H1 (cell line): ENCODE measurements at regions not wholly inside any gene's neighbourhood (a gene's known extent, or its start where the extent isn't known, plus 50 kb on each side); places are given as distances from the start of the nearest gene placed in this dataset.
A peak's percentile ranks its signal among the peaks of the same experiment; 100 is the strongest.

Source experiments
- CTCF ChIA-PET: fragments of 300-600 bp; sonication (Branson Sonifier 250); formaldehyde crosslinking; loops from one replicate; lab custom pipeline; 2021; ENCODE audit not compliant: partially characterized antibody; lab: Charles Lee
- POLR2A ChIA-PET: fragments of 300-600 bp; sonication (Branson Sonifier 250); formaldehyde crosslinking; loops from one replicate; lab custom pipeline; 2021; ENCODE audit warnings: inconsistent platforms; ENCODE audit not compliant: partially characterized antibody; lab: Charles Lee
- DNase-seq, 2 experiments: peaks; one replicate each; pipeline versions ENCODE4 v3.0.0 to v3.0.0-alpha.2; 2010 to 2022; ENCODE audit warnings: low spot score in 2 of 2, low read depth in 1 of 2, mixed read lengths in 1 of 2
- FAIRE-seq: peaks from 2 replicates; lab custom pipeline; 2011; peaks lifted over from hg19 to GRCh38; lab: Jason Lieb, UNC
- H2AFZ ChIP-seq: 2 replicates; pipeline ENCODE4 v1.8.1; 2012; ENCODE audit warnings: low read length, inconsistent platforms
- H2AK5ac ChIP-seq: 2 replicates; pipeline ENCODE4 v1.6.1; 2013; ENCODE audit warnings: low read depth, low read length
- H2BK120ac ChIP-seq: replicated peaks from 2 replicates; pipeline ENCODE3; 2013; ENCODE audit warnings: low read depth, low read length, inconsistent platforms
- H2BK12ac ChIP-seq: 2 replicates; pipeline ENCODE4 v1.6.1; 2013; ENCODE audit warnings: low read depth, low read length
- H2BK15ac ChIP-seq: 2 replicates; pipeline ENCODE4 v1.6.1; 2013; ENCODE audit warnings: low read length
- H2BK20ac ChIP-seq: 2 replicates; pipeline ENCODE4 v1.6.1; 2013; ENCODE audit warnings: low read length
- H2BK5ac ChIP-seq: 2 replicates; pipeline ENCODE4 v1.6.1; 2013; ENCODE audit warnings: low read depth, low read length
- H3K14ac ChIP-seq: 2 replicates; pipeline ENCODE4 v1.6.1; 2013; ENCODE audit warnings: inconsistent platforms; ENCODE audit not compliant: insufficient read length
- H3K18ac ChIP-seq: 2 replicates; pipeline ENCODE4 v1.6.1; 2013; ENCODE audit warnings: low read length; ENCODE audit errors: extremely low read depth
- H3K23ac ChIP-seq: 2 replicates; pipeline ENCODE4 v1.6.1; 2013; ENCODE audit warnings: inconsistent platforms; ENCODE audit not compliant: insufficient read length
- H3K23me2 ChIP-seq: 2 replicates; pipeline ENCODE4 v1.6.1; 2013; ENCODE audit warnings: low read depth, low read length
- H3K27ac ChIP-seq: 2 replicates; pipeline ENCODE4 v1.6.1; 2011; ENCODE audit warnings: low read depth, low read length, inconsistent platforms
- H3K27me3 ChIP-seq, 4 experiments: replicated peaks in 1 of 4; 1 replicate in 1 of 4; 2 replicates in 3 of 4; pipeline versions ENCODE4 v1.6.1 to v1.8.1; 2011 to 2013; ENCODE audit warnings: low read length in 3 of 4, mild to moderate bottlenecking in 3 of 4, inconsistent platforms in 2 of 4, mixed read lengths in 2 of 4, moderate library complexity in 1 of 4; ENCODE audit not compliant: control insufficient read depth in 3 of 4, insufficient read depth in 3 of 4; ENCODE audit errors: extremely low read depth in 1 of 4
- H3K36me3 ChIP-seq, 4 experiments: 2 replicates each; pipeline versions ENCODE4 v1.6.1 to v1.8.1; 2011 to 2013; ENCODE audit warnings: mild to moderate bottlenecking in 4 of 4, low read length in 3 of 4, moderate library complexity in 2 of 4, control low read depth in 1 of 4, inconsistent platforms in 1 of 4; ENCODE audit not compliant: insufficient read depth in 4 of 4, control insufficient read depth in 2 of 4
- H3K4ac ChIP-seq: replicated peaks from 2 replicates; pipeline ENCODE3; 2013; ENCODE audit warnings: low read length, low read depth, mixed read lengths, inconsistent platforms; ENCODE audit not compliant: insufficient read length
- H3K4me1 ChIP-seq, 4 experiments: replicated peaks in 1 of 4; 1 replicate in 1 of 4; 2 replicates in 3 of 4; pipeline versions ENCODE4 v1.6.1 to v1.8.1; 2011 to 2013; ENCODE audit warnings: low read length in 3 of 4, inconsistent platforms in 2 of 4, mixed read lengths in 1 of 4; ENCODE audit not compliant: insufficient read depth in 4 of 4, control insufficient read depth in 3 of 4
- H3K4me2 ChIP-seq, 2 experiments: 2 replicates each; pipeline versions ENCODE4 v1.6.1 to v1.8.1; 2011 to 2013; ENCODE audit warnings: low read depth in 2 of 2, low read length in 2 of 2, control low read depth in 1 of 2, inconsistent platforms in 1 of 2, mild to moderate bottlenecking in 1 of 2; ENCODE audit not compliant: insufficient read depth in 1 of 2
- H3K4me3 ChIP-seq, 4 experiments: fragments of 200-600, 300-600 bp in 1 of 4; sonication (generic), shearing (Covaris generic), sonication (Bioruptor Twin) in 1 of 4; 2 replicates each; pipeline versions ENCODE4 v1.5.1 to v1.8.1; 2011 to 2016; ENCODE audit warnings: low read length in 4 of 4, low read depth in 3 of 4, control low read depth in 2 of 4, inconsistent platforms in 2 of 4, mild to moderate bottlenecking in 2 of 4, mixed read lengths in 1 of 4, moderate library complexity in 1 of 4; ENCODE audit not compliant: insufficient read depth in 2 of 4; ENCODE audit errors: extremely low read depth in 1 of 4
- H3K56ac ChIP-seq: replicated peaks from 2 replicates; pipeline ENCODE3; 2013; ENCODE audit warnings: low read depth, mild to moderate bottlenecking, mixed read lengths, low read length, inconsistent platforms; ENCODE audit not compliant: insufficient read length
- H3K79me1 ChIP-seq: 2 replicates; pipeline ENCODE4 v1.6.1; 2013; ENCODE audit warnings: low read depth, low read length, control low read depth
- H3K79me2 ChIP-seq, 2 experiments: 2 replicates each; pipeline versions ENCODE4 v1.6.1 to v1.8.1; 2012 to 2013; ENCODE audit warnings: low read length in 2 of 2, mild to moderate bottlenecking in 2 of 2, inconsistent platforms in 1 of 2; ENCODE audit not compliant: insufficient read depth in 2 of 2, control insufficient read depth in 1 of 2
- H3K9ac ChIP-seq, 4 experiments: replicated peaks in 1 of 4; 1 replicate in 1 of 4; 2 replicates in 3 of 4; pipeline versions ENCODE4 v1.6.1 to v1.8.1; 2011 to 2013; ENCODE audit warnings: low read depth in 3 of 4, low read length in 3 of 4, control low read depth in 2 of 4, mild to moderate bottlenecking in 2 of 4, moderate library complexity in 2 of 4, inconsistent platforms in 1 of 4; ENCODE audit errors: extremely low read depth in 1 of 4
- H3K9me3 ChIP-seq, 2 experiments: 2 replicates each; pipeline versions ENCODE4 v1.6.1 to v1.8.1; 2012 to 2013; ENCODE audit warnings: mild to moderate bottlenecking in 2 of 2, moderate library complexity in 2 of 2, control low read depth in 1 of 2, inconsistent platforms in 1 of 2, low read depth in 1 of 2, low read length in 1 of 2, mixed read lengths in 1 of 2; ENCODE audit not compliant: insufficient read depth in 2 of 2
- H4K20me1 ChIP-seq, 2 experiments: replicated peaks in 1 of 2; 2 replicates each; pipeline versions ENCODE3 to v1.8.1; 2011 to 2013; ENCODE audit warnings: inconsistent platforms in 2 of 2, low read length in 2 of 2, mild to moderate bottlenecking in 1 of 2; ENCODE audit not compliant: insufficient read depth in 2 of 2, control insufficient read depth in 1 of 2
- H4K5ac ChIP-seq: 2 replicates; pipeline ENCODE4 v1.6.1; 2013; ENCODE audit warnings: low read length, low read depth, mixed read lengths, inconsistent platforms; ENCODE audit not compliant: insufficient read length
- H4K8ac ChIP-seq: 2 replicates; pipeline ENCODE4 v1.8.0; 2013; ENCODE audit warnings: mild to moderate bottlenecking, moderate library complexity, low read length, inconsistent platforms; ENCODE audit not compliant: insufficient read depth; ENCODE audit errors: extremely low read depth
- H4K91ac ChIP-seq: replicated peaks from 2 replicates; pipeline ENCODE3; 2013; ENCODE audit warnings: low read length, mixed read lengths, inconsistent platforms; ENCODE audit not compliant: insufficient read length
- ASH2L ChIP-seq: fragments of 200-600, 300-600 bp; sonication (generic); IDR thresholded peaks from one replicate; pipeline ENCODE4 v1.7.1; 2017; ENCODE audit warnings: low read length
- BACH1 ChIP-seq: IDR thresholded peaks from 2 replicates; pipeline ENCODE4 v1.6.1; 2012; ENCODE audit warnings: low read length, improper control_type of control experiment
- CEBPB ChIP-seq: IDR thresholded peaks from 2 replicates; pipeline ENCODE4 v1.6.1; 2012; ENCODE audit warnings: low read depth, low read length
- JUN ChIP-seq: IDR thresholded peaks from 2 replicates; pipeline ENCODE4 v1.6.1; 2011; ENCODE audit warnings: low read depth, mild to moderate bottlenecking, improper control_type of control experiment, low read length
- KDM4A ChIP-seq: IDR thresholded peaks from one replicate; pipeline ENCODE4 v1.7.1; 2012; ENCODE audit warnings: low read depth, mild to moderate bottlenecking, moderate library complexity, low read length, inconsistent platforms; ENCODE audit not compliant: severe bottlenecking
- NRF1 ChIP-seq: IDR thresholded peaks from 2 replicates; pipeline ENCODE4 v1.6.1; 2011; ENCODE audit warnings: mild to moderate bottlenecking, low read depth, low read length, improper control_type of control experiment
- SP2 ChIP-seq: IDR thresholded peaks from 2 replicates; pipeline ENCODE4 v1.6.1; 2012; ENCODE audit warnings: mild to moderate bottlenecking, low read length, inconsistent platforms
- SRF ChIP-seq: IDR thresholded peaks from 2 replicates; pipeline ENCODE4 v1.6.1; 2011; ENCODE audit warnings: mild to moderate bottlenecking, low read depth, low read length, moderate library complexity
- TAF7 ChIP-seq: optimal IDR thresholded peaks from 2 replicates; pipeline ENCODE3; 2011; ENCODE audit warnings: low read depth, mild to moderate bottlenecking, inconsistent platforms, low read length, moderate library complexity, borderline replicate concordance
- TCF12 ChIP-seq: IDR thresholded peaks from 2 replicates; pipeline ENCODE4 v1.6.1; 2011; ENCODE audit warnings: low read depth, mild to moderate bottlenecking, low read length
- TEAD4 ChIP-seq: IDR thresholded peaks from 2 replicates; pipeline ENCODE4 v1.6.1; 2012; ENCODE audit warnings: low read depth, low read length, inconsistent platforms, mixed read lengths
- WGBS, 2 experiments: shearing (Covaris generic) in 1 of 2; methylation state at CpG; one replicate each; pipeline versions ENCODE4 v1.1.6 to v1.1.7; 2013 to 2015; ENCODE audit warnings: low lambda C conversion rate in 2 of 2, mixed read lengths in 2 of 2, inconsistent platforms in 1 of 2, low coverage in 1 of 2, missing lambda C conversion rate in 1 of 2; ENCODE audit not compliant: insufficient replicate concordance in 2 of 2, insufficient coverage in 1 of 2, insufficient read length in 1 of 2; ENCODE audit errors: extremely low coverage in 1 of 2, missing lambda C conversion rate in 1 of 2; 5-methylcytosine and 5-hydroxymethylcytosine counted together
- TF ChIP-seq, protein P1 (sequence below): IDR thresholded peaks from 2 replicates; pipeline ENCODE4 v1.6.1; 2011; ENCODE audit warnings: low read length, improper control_type of control experiment
- TF ChIP-seq, protein P2 (sequence below): IDR thresholded peaks from 2 replicates; pipeline ENCODE4 v1.6.1; 2012; ENCODE audit warnings: inconsistent platforms

DNA sequence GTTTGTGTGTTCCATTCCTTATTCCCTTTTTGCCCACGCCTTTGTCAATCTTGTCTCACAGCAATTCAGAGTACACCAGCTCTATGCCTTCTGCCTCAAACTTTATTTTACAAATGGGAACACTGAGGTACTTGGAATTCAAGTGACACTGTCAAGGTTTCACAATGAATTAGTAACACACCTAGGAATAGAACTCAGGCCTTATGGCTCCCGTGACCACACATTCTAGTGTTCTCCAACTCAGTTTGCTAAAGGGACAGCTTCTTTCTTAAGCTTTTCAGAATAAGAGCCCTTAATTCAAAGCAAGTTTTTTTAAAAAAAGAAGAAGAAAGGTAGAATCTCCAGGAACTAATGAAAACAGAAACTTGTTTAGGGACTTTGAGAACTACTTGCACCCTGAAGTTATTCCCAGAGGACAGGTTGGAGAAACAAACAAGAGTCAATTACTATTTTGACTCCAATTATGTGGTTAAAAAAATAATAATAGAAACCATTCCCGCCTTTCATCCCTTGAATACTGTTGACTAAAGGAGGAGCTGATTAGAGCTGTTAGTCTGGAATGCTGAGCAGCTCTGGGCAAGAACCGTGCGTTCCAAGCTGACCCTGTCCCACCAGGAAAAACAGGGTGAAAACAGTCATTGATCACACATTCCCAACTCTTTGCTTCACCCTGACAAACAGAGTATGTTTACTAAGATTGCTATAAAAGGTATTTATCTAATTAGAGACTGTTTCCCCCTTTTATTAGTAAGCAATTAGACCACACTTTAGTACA is 408.8 kb upstream of the CNKSR2 start:
- no peak overlapping the region for H4K91ac ChIP-seq
- H3K79me1 ChIP-seq = no peaks in the 10 kb centered on the region
- H4K8ac ChIP-seq = no peak overlapping the region
- no peaks in the 10 kb centered on the region for H3K23me2 ChIP-seq
- ChIA-PET POLR2A (no interaction called here), CTCF (no interaction called here)
- no peak overlapping the region for H2AFZ ChIP-seq
- H2BK12ac ChIP-seq = no peak overlapping the region
- no peak overlapping the region for H3K4me3 ChIP-seq
- TF ChIP-seq BACH1 = no peak
- no peak for TF ChIP-seq SRF
- TF ChIP-seq CEBPB = no peak
- no peak for TF ChIP-seq TCF12
- TF ChIP-seq KDM4A = no peak
- TF ChIP-seq, protein P1, sequence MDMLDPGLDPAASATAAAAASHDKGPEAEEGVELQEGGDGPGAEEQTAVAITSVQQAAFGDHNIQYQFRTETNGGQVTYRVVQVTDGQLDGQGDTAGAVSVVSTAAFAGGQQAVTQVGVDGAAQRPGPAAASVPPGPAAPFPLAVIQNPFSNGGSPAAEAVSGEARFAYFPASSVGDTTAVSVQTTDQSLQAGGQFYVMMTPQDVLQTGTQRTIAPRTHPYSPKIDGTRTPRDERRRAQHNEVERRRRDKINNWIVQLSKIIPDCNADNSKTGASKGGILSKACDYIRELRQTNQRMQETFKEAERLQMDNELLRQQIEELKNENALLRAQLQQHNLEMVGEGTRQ = no peak
- TF ChIP-seq TAF7 = no peak
- TF ChIP-seq, protein P2, sequence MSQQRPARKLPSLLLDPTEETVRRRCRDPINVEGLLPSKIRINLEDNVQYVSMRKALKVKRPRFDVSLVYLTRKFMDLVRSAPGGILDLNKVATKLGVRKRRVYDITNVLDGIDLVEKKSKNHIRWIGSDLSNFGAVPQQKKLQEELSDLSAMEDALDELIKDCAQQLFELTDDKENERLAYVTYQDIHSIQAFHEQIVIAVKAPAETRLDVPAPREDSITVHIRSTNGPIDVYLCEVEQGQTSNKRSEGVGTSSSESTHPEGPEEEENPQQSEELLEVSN = no peak
- no peak for TF ChIP-seq SP2
- TF ChIP-seq TEAD4 = no peak
- no peak for TF ChIP-seq NRF1
- no peak for TF ChIP-seq JUN
- no peak for TF ChIP-seq ASH2L
- no peaks in the 10 kb centered on the region for H3K4me1 ChIP-seq
- H3K23ac ChIP-seq = no peak overlapping the region
- no peak overlapping the region for H3K18ac ChIP-seq
- H4K5ac ChIP-seq = no peak overlapping the region
- no peak overlapping the region for H3K14ac ChIP-seq
- H4K20me1 ChIP-seq = no peaks in the 10 kb centered on the region
- no peak overlapping the region for H3K9ac ChIP-seq
- H2BK5ac ChIP-seq = no peak overlapping the region
- no peak overlapping the region for H2BK20ac ChIP-seq
- H3K36me3 ChIP-seq = no peaks in the 10 kb centered on the region
- no peak overlapping the region for H2BK15ac ChIP-seq
- no peak overlapping the region for H3K56ac ChIP-seq
- H3K4ac ChIP-seq = no peak overlapping the region
- 93% methylated on average over 3 of the region's 5 CpGs; no CpG with 5 or more reads in 1 of the 2 experiments for WGBS, 2 experiments
- no peak overlapping the region for H3K4me2 ChIP-seq
- DNase-seq (no peak), FAIRE-seq (peak; percentile 32)
- no peak overlapping the region for H3K27ac ChIP-seq
- H2AK5ac ChIP-seq = no peak overlapping the region
- no peaks in the 10 kb centered on the region for H3K79me2 ChIP-seq
- H2BK120ac ChIP-seq = no peak overlapping the region
- no peaks in the 10 kb centered on the region for H3K27me3 ChIP-seq
- H3K9me3 ChIP-seq = no peaks in the 10 kb centered on the region
